ENCODE measurements at regions not wholly inside any gene's neighbourhood (a gene's known extent, or its start where the extent isn't known, plus 50 kb on each side); places are given as distances from the start of the nearest gene placed in this dataset.

- 33% methylated on average over 6 of the region's 6 CpGs for WGBS (ENCODE audit: missing lambda C conversion rate)
- TF ChIP-seq ESRRA (IDR thresholded peaks at IDR 0.05; ENCODE audit: borderline replicate concordance, low read length) (no peak), ZSCAN20 (CRISPR knock-in tag; IDR thresholded peaks at IDR 0.05) (no peak), CEBPB (IDR thresholded peaks at IDR 0.05) (no peak), NR3C1 (IDR thresholded peaks at IDR 0.05) (no peak), CBX2 (IDR thresholded peaks at IDR 0.05; ENCODE audit: borderline replicate concordance, low read depth) (no peak)
- Histone ChIP-seq H3K4me2 (no peak overlapping the region), H3K4me1 (no peaks in the 10 kb centered on the region), H3K9me3 (no peaks in the 10 kb centered on the region), H3K4me3 (no peak overlapping the region), H3K27ac (no peak overlapping the region)
- no peak for ATAC-seq
- ChIA-PET CTCF (no interaction called here), POLR2A (no interaction called here)
- no peak for DNase-seq (ENCODE audit: low read depth in 1 of 2, low spot score in 1 of 2)
- FAIRE-seq: no peak
These were observed 1649.7 kb upstream of the SPRY2 start for GRCh38 chr13:81990652-81991051.

DNA sequence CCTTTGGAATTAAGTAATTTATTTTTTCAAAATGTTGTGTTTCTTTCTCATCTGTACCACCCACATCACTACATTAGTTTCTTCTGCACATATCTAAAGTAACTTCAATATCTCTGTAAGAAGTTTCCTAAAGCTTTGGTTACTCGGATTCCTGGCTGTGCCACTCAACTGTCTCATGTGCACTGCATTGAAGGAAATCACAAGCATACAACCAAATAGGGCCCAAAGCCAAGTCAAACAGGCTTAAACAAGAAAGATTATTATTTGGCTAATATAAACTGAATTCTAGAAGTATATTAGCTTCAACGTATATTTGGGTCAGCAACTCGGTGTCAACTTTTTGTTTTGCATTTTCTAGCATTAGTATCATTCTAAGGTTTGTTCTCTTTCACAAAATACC lies 1647.6 kb upstream of the SPRY2 start:
- Histone ChIP-seq H3K4me2 (no peak overlapping the region), H3K27ac (no peak overlapping the region), H3K4me3 (no peak overlapping the region), H3K9me3 (no peaks in the 10 kb centered on the region), H3K4me1 (no peaks in the 10 kb centered on the region)
- ATAC-seq: no peak
- TF ChIP-seq EHF (CRISPR knock-in tag; IDR thresholded peaks at IDR 0.05): no peak
- no peak for TF ChIP-seq RNF2 (IDR thresholded peaks at IDR 0.05; ENCODE audit: borderline replicate concordance, low read depth)
- TF ChIP-seq, protein P1, sequence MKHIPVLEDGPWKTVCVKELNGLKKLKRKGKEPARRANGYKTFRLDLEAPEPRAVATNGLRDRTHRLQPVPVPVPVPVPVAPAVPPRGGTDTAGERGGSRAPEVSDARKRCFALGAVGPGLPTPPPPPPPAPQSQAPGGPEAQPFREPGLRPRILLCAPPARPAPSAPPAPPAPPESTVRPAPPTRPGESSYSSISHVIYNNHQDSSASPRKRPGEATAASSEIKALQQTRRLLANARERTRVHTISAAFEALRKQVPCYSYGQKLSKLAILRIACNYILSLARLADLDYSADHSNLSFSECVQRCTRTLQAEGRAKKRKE (CRISPR knock-in tag; IDR thresholded peaks at IDR 0.05; ENCODE audit: low read depth): no peak
- no peak for TF ChIP-seq BHLHE40 (IDR thresholded peaks at IDR 0.05; ENCODE audit: low read depth, low read length)
- no peak for TF ChIP-seq KDM1A (IDR thresholded peaks at IDR 0.05; ENCODE audit: low read depth)
- TF ChIP-seq CEBPB (IDR thresholded peaks at IDR 0.05): no peak
- TF ChIP-seq MAFK (IDR thresholded peaks at IDR 0.05; ENCODE audit: partially characterized antibody): no peak
- no peak for TF ChIP-seq POLR2AphosphoS2 (conservative IDR thresholded peaks at IDR 0.05; ENCODE audit: low read length)
- TF ChIP-seq RFX5 (IDR thresholded peaks at IDR 0.05): no peak
- no peak for TF ChIP-seq MYC (IDR thresholded peaks at IDR 0.05; ENCODE audit: borderline replicate concordance, low read length)
- TF ChIP-seq RAD21 (conservative IDR thresholded peaks at IDR 0.05 in 1 of 2, IDR thresholded peaks at IDR 0.05 in 1 of 2): no peak
- no peak for TF ChIP-seq HOXB5 (CRISPR knock-in tag; IDR thresholded peaks at IDR 0.05)
- TF ChIP-seq, protein P2, sequence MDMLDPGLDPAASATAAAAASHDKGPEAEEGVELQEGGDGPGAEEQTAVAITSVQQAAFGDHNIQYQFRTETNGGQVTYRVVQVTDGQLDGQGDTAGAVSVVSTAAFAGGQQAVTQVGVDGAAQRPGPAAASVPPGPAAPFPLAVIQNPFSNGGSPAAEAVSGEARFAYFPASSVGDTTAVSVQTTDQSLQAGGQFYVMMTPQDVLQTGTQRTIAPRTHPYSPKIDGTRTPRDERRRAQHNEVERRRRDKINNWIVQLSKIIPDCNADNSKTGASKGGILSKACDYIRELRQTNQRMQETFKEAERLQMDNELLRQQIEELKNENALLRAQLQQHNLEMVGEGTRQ (IDR thresholded peaks at IDR 0.05): no peak
- TF ChIP-seq ESRRA (IDR thresholded peaks at IDR 0.05; ENCODE audit: borderline replicate concordance, low read length): no peak
- no peak for TF ChIP-seq HOXA7 (CRISPR knock-in tag; IDR thresholded peaks at IDR 0.05)
- TF ChIP-seq, protein P3, sequence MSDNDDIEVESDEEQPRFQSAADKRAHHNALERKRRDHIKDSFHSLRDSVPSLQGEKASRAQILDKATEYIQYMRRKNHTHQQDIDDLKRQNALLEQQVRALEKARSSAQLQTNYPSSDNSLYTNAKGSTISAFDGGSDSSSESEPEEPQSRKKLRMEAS (IDR thresholded peaks at IDR 0.05): no peak
- WGBS (ENCODE audit: missing lambda C conversion rate): 3% methylated on average over 3 of the region's 3 CpGs
- DNase-seq (ENCODE audit: low read depth in 1 of 2, low spot score in 1 of 2): no peak
- no peak for FAIRE-seq
- POLR2A ChIA-PET: no interaction called here
- CTCF ChIA-PET: no interaction called here

GRCh38 chr13:81987677-81988357 lies 1646.9 kb upstream of the SPRY2 start:
- ChIA-PET CTCF (no interaction called here), POLR2A (no interaction called here)
- ATAC-seq: no peak
- FAIRE-seq: no peak
- WGBS (ENCODE audit: missing lambda C conversion rate): 48% methylated on average over 3 of the region's 3 CpGs
- H3K4me3 ChIP-seq: no peak overlapping the region
- no peak for DNase-seq (ENCODE audit: low read depth in 1 of 2, low spot score in 1 of 2)
- H3K27ac ChIP-seq: no peak overlapping the region
- TF ChIP-seq CEBPB (IDR thresholded peaks at IDR 0.05) (no peak), HES2 (IDR thresholded peaks at IDR 0.05) (no peak), ZNF302 (CRISPR knock-in tag; IDR thresholded peaks at IDR 0.05) (no peak), CBX8 (IDR thresholded peaks at IDR 0.05) (no peak), POLR2A (IDR thresholded peaks at IDR 0.05; ENCODE audit: low read length) (no peak), HOXA7 (CRISPR knock-in tag; IDR thresholded peaks at IDR 0.05) (no peak), RARB (CRISPR knock-in tag; IDR thresholded peaks at IDR 0.05) (no peak), PHF8 (IDR thresholded peaks at IDR 0.05; ENCODE audit: borderline replicate concordance, low read depth) (no peak), ZC3H11A (IDR thresholded peaks at IDR 0.05) (no peak), NR3C1 (IDR thresholded peaks at IDR 0.05) (no peak)
- H3K4me2 ChIP-seq: no peak overlapping the region
- H3K9me3 ChIP-seq: no peaks in the 10 kb centered on the region
- no peaks in the 10 kb centered on the region for H3K4me1 ChIP-seq

Data from A549 (cell line).